OCI-LY7 (cell line): ENCODE measurements at regions not wholly inside any gene's neighbourhood (a gene's known extent, or its start where the extent isn't known, plus 50 kb on each side); places are given as distances from the start of the nearest gene placed in this dataset.

Experiments
- BruUV-seq: library from RNA; stranded (reverse); fragments of 400-500 nt; replicated peaks from 2 replicates; lab custom pipeline; 2021; lab: Mats Ljungman, UMichigan
- CTCF ChIA-PET: fragments of 300-600 bp; sonication (Branson Sonifier 250); formaldehyde crosslinking; loops from one replicate; lab custom pipeline; 2022; ENCODE audit warnings: antibody characterized with exemption; ENCODE audit not compliant: unreplicated experiment; lab: Charles Lee
- POLR2A ChIA-PET: fragments of 300-600 bp; sonication (Branson Sonifier 250); formaldehyde crosslinking; loops from one replicate; lab custom pipeline; 2022; ENCODE audit warnings: antibody characterized with exemption; lab: Charles Lee
- DNase-seq: peaks from one replicate; pipeline ENCODE4 v3.0.0-alpha.2; 2015; ENCODE audit warnings: low spot score
- H2AFZ ChIP-seq: fragments of 200-600 bp; sonication (generic), shearing (Covaris generic); 2 replicates; pipeline ENCODE4 v1.6.1; 2014; ENCODE audit warnings: mild to moderate bottlenecking, antibody characterized with exemption, low read length, moderate library complexity
- H3K27ac ChIP-seq: fragments of 200-600 bp; sonication (generic); 2 replicates; pipeline ENCODE4 v1.5.1; 2014; ENCODE audit warnings: mixed run types, low read depth, mild to moderate bottlenecking, moderate library complexity, low read length, inconsistent platforms; ENCODE audit not compliant: poor library complexity, severe bottlenecking
- H3K36me3 ChIP-seq: fragments of 200-600 bp; sonication (generic); 2 replicates; pipeline ENCODE4 v1.6.1; 2014; ENCODE audit warnings: mild to moderate bottlenecking, antibody characterized with exemption, low read length, moderate library complexity, mixed read lengths; ENCODE audit not compliant: insufficient read depth
- H3K4me1 ChIP-seq: fragments of 200-600 bp; sonication (generic); 2 replicates; pipeline ENCODE4 v1.5.1; 2014; ENCODE audit warnings: mild to moderate bottlenecking, low read length; ENCODE audit not compliant: insufficient read depth, poor library complexity, severe bottlenecking
- H3K4me2 ChIP-seq: fragments of 200-600 bp; sonication (generic); 2 replicates; pipeline ENCODE4 v1.6.1; 2014; ENCODE audit warnings: mild to moderate bottlenecking, low read length
- H3K4me3 ChIP-seq: fragments of 200-600 bp; sonication (generic); 2 replicates; pipeline ENCODE4 v1.5.1; 2014; ENCODE audit warnings: mild to moderate bottlenecking, low read depth, low read length; ENCODE audit not compliant: poor library complexity, severe bottlenecking
- H3K79me2 ChIP-seq: fragments of 200-600 bp; sonication (generic); 2 replicates; pipeline ENCODE4 v1.6.1; 2016; ENCODE audit warnings: low read depth, mild to moderate bottlenecking, low read length, moderate library complexity, mixed read lengths; ENCODE audit not compliant: insufficient read depth
- H3K9me2 ChIP-seq: fragments of 200-600 bp; sonication (generic); 2 replicates; pipeline ENCODE4 v1.6.1; 2016; ENCODE audit warnings: mild to moderate bottlenecking, low read length, mixed read lengths; ENCODE audit not compliant: insufficient read depth
- H3K9me3 ChIP-seq: fragments of 200-600 bp; sonication (generic); 2 replicates; pipeline ENCODE4 v1.6.1; 2014; ENCODE audit warnings: mild to moderate bottlenecking, mixed run types, low read length, mixed read lengths
- H4K20me1 ChIP-seq: fragments of 200-600 bp; sonication (generic); 2 replicates; pipeline ENCODE4 v1.6.1; 2014; ENCODE audit warnings: mild to moderate bottlenecking, antibody characterized with exemption, low read length, moderate library complexity, mixed read lengths; ENCODE audit not compliant: insufficient read depth
- CTCF ChIP-seq: fragments of 200-600 bp; sonication (generic); conservative IDR thresholded peaks from 2 replicates; pipeline ENCODE4 v1.5.1; 2014; ENCODE audit warnings: mild to moderate bottlenecking, antibody characterized with exemption, low read length, moderate library complexity, mixed read lengths
- EZH2phosphoT487 ChIP-seq: fragments of 200-600 bp; sonication (generic); IDR thresholded peaks from 2 replicates; pipeline ENCODE4 v1.6.1; 2018; ENCODE audit warnings: low read depth, borderline replicate concordance, mild to moderate bottlenecking, mixed run types, antibody characterized with exemption, low read length, moderate library complexity, mixed read lengths
- intact Hi-C: fragments of 100-400 bp; cut with micrococcal nuclease; formaldehyde crosslinking; loops from one replicate; pipeline ENCODE4 v1.10.0; 2022; ENCODE audit not compliant: unreplicated experiment

- no peak overlapping the region for H2AFZ ChIP-seq
- no peak overlapping the region for H3K4me2 ChIP-seq
- TF ChIP-seq EZH2phosphoT487 (no peak), CTCF (no peak)
- ChIA-PET CTCF (no interaction called here), POLR2A (no interaction called here)
- intact Hi-C loops, result no loop called here
- no peaks in the 10 kb centered on the region for H3K36me3 ChIP-seq
- H3K9me3 ChIP-seq, result no peaks in the 10 kb centered on the region
- H3K27ac ChIP-seq, result no peak overlapping the region
- no peaks in the 10 kb centered on the region for H4K20me1 ChIP-seq
- H3K79me2 ChIP-seq, result no peaks in the 10 kb centered on the region
- H3K9me2 ChIP-seq, result no peaks in the 10 kb centered on the region
- no peak overlapping the region for H3K4me3 ChIP-seq
- BruUV-seq, result no TSS peak
- H3K4me1 ChIP-seq, result no peaks in the 10 kb centered on the region
- DNase-seq, result no peak
Observed at GRCh38 chr3:22103423-22103822, 352.4 kb upstream of the ZNF385D start.

- Histone ChIP-seq H3K4me1 (no peaks in the 10 kb centered on the region), H3K27ac (no peak overlapping the region), H3K4me2 (no peak overlapping the region), H3K9me3 (no peaks in the 10 kb centered on the region), H3K79me2 (no peaks in the 10 kb centered on the region), H3K36me3 (no peaks in the 10 kb centered on the region), H3K9me2 (no peaks in the 10 kb centered on the region), H4K20me1 (no peaks in the 10 kb centered on the region), H2AFZ (no peak overlapping the region), H3K4me3 (no peak overlapping the region)
- intact Hi-C loops, result no loop called here
- no peak for DNase-seq
- TF ChIP-seq EZH2phosphoT487, result no peak
- no peak for TF ChIP-seq CTCF
- ChIA-PET CTCF (no interaction called here), POLR2A (no interaction called here)
- BruUV-seq, result no TSS peak
Observed at GRCh38 chr3:22106213-22106896, 355.3 kb upstream of the ZNF385D start.

GRCh38 chr3:22111226-22111625 lies 360.2 kb upstream of the ZNF385D start:
- intact Hi-C loops, result no loop called here
- Histone ChIP-seq H3K9me2 (no peaks in the 10 kb centered on the region), H3K36me3 (no peaks in the 10 kb centered on the region), H3K4me3 (no peak overlapping the region), H3K9me3 (no peaks in the 10 kb centered on the region), H3K4me1 (no peaks in the 10 kb centered on the region), H2AFZ (no peak overlapping the region), H4K20me1 (no peaks in the 10 kb centered on the region), H3K4me2 (no peak overlapping the region), H3K79me2 (no peaks in the 10 kb centered on the region), H3K27ac (no peak overlapping the region)
- no peak for DNase-seq
- TF ChIP-seq CTCF, result no peak
- TF ChIP-seq EZH2phosphoT487, result no peak
- ChIA-PET POLR2A (no interaction called here), CTCF (no interaction called here)
- BruUV-seq, result no TSS peak
